Tibial nerve (tissue), 4 donors: ENCODE measurements at regions not wholly inside any gene's neighbourhood (a gene's known extent, or its start where the extent isn't known, plus 50 kb on each side); places are given as distances from the start of the nearest gene placed in this dataset.
A peak's percentile ranks its signal among the peaks of the same experiment; 100 is the strongest.

Source experiments
- DNase-seq, 2 donors: peaks; one replicate each; pipeline ENCODE4 v3.0.0-alpha.2; 2019; ENCODE audit warnings: low spot score in 2 of 2
- H3K27ac ChIP-seq, 4 donors: fragments of 200-600 bp; sonication (generic) in 3 of 4; one replicate each; pipeline ENCODE4 v1.5.1; 2017 to 2019; ENCODE audit warnings: mild to moderate bottlenecking in 1 of 4
- H3K27me3 ChIP-seq, 2 donors: fragments of 200-600 bp; sonication (generic) in 1 of 2; one replicate each; pipeline versions ENCODE4 v1.5.1 to v1.6.0; 2017 to 2019
- H3K36me3 ChIP-seq, 3 donors: fragments of 200-600 bp; sonication (generic); one replicate each; pipeline ENCODE4 v1.5.1; 2018 to 2019
- H3K4me1 ChIP-seq, 4 donors: fragments of 200-600 bp; sonication (generic) in 3 of 4; one replicate each; pipeline ENCODE4 v1.5.1; 2017 to 2019
- H3K4me3 ChIP-seq, 4 donors: fragments of 200-600 bp; sonication (generic) in 3 of 4; one replicate each; pipeline ENCODE4 v1.5.1; 2017 to 2019; ENCODE audit warnings: mild to moderate bottlenecking in 1 of 4, moderate library complexity in 1 of 4
- H3K9me3 ChIP-seq, 4 donors: fragments of 200-600 bp; sonication (generic) in 3 of 4; one replicate each; pipeline ENCODE4 v1.5.1; 2017 to 2019
- EP300 ChIP-seq, 2 donors: sonication (generic); formaldehyde crosslinking; IDR thresholded peaks; one replicate each; pipeline ENCODE4 v1.6.1; 2017; ENCODE audit warnings: antibody characterized with exemption in 2 of 2, mild to moderate bottlenecking in 1 of 2
- POLR2A ChIP-seq, 2 donors: fragments of 450-650 bp; IDR thresholded peaks; one replicate each; pipeline ENCODE4 v1.6.1; 2017; ENCODE audit warnings: antibody characterized with exemption in 2 of 2, mild to moderate bottlenecking in 2 of 2, moderate library complexity in 2 of 2
- WGBS, 2 donors: methylation state at CpG; one replicate each; pipeline ENCODE4 v1.1.5; 2018; 5-methylcytosine and 5-hydroxymethylcytosine counted together
- TF ChIP-seq, protein P1 (sequence below), 5 experiments: fragments of 200-600 bp in 3 of 5; fragments of 450-650 bp in 2 of 5; sonication (generic) in 3 of 5; IDR thresholded peaks; one replicate each; pipeline ENCODE4 v1.5.1; 2016 to 2019; ENCODE audit warnings: antibody characterized with exemption in 5 of 5, mild to moderate bottlenecking in 3 of 5, moderate library complexity in 2 of 5

DNA sequence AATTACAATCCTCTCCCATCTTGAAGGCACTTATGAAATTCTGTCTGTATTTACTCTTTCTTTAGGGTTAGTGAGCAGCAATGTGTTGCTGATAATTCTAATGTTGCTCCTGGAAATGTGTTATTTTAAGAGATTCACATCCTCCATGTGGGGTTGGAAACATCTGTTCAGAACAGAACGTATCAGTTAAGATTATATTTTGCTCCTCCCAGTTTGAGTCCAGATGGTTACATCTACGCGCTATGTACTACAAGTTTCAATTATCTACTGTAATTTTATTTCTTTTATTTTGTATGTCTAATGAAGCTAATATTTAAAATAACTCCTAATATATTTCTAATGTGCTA lies 250.6 kb upstream of the KLF6 start:
- Histone ChIP-seq H3K27me3 (no peaks in the 10 kb centered on the region), H3K9me3 (no peaks in the 10 kb centered on the region), H3K4me3 (no peak overlapping the region), H3K27ac (peak overlapping the region in 2 of 4 donors; percentile 61 to 77), H3K36me3 (no peaks in the 10 kb centered on the region), H3K4me1 (peaks cover 0 to 14% (median 5%) of the 10 kb centered on the region in 4 donors)
- TF ChIP-seq, protein P1, sequence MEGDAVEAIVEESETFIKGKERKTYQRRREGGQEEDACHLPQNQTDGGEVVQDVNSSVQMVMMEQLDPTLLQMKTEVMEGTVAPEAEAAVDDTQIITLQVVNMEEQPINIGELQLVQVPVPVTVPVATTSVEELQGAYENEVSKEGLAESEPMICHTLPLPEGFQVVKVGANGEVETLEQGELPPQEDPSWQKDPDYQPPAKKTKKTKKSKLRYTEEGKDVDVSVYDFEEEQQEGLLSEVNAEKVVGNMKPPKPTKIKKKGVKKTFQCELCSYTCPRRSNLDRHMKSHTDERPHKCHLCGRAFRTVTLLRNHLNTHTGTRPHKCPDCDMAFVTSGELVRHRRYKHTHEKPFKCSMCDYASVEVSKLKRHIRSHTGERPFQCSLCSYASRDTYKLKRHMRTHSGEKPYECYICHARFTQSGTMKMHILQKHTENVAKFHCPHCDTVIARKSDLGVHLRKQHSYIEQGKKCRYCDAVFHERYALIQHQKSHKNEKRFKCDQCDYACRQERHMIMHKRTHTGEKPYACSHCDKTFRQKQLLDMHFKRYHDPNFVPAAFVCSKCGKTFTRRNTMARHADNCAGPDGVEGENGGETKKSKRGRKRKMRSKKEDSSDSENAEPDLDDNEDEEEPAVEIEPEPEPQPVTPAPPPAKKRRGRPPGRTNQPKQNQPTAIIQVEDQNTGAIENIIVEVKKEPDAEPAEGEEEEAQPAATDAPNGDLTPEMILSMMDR (IDR thresholded peaks at IDR 0.05), result no peak
- TF ChIP-seq EP300 (IDR thresholded peaks at IDR 0.05) (no peak), POLR2A (IDR thresholded peaks at IDR 0.05) (no peak)
- DNase-seq, result no peak
- 78 to 88% methylated on average over 3 of the region's 3 CpGs for WGBS, 2 donors

DNA sequence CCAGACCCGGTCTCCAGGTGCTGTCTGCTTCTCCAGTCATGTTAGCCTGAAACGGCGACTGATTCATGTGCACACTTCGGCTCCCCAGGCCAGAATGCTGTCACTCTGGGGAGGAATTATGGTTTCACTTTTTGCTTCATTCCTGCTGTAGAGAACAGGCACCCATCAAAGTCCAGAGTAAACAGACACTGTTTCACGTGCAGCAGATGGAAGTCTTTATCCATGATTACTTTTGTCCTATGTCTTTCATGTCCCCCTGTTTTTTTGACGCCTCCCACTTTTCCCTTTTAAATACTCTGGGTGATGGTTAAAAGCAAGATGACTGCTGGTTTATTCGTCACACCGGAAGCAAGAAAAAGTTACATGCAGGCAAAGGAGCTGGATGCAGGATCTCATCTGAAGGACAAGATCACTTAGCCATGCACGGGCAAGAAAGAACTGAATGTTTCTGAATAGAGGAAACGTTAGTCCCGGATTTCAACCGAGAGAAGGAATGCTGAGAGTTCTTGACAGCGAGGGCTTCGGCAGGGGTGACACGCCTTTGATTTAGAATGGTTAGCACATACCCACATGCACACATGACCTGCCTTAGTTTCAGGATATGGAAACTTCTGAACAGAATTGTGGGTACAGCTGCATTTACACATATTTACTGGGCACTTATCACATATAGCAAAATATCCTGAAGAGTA lies 250.0 kb upstream of the KLF6 start:
- Histone ChIP-seq H3K27me3 (no peaks in the 10 kb centered on the region), H3K4me1 (peaks cover 0 to 14% (median 5%) of the 10 kb centered on the region in 4 donors), H3K27ac (peak overlapping the region in 2 of 4 donors; percentile 61 to 77), H3K9me3 (no peaks in the 10 kb centered on the region), H3K4me3 (peak overlapping the region in 3 of 4 donors; percentile 11 to 35 (median 23)), H3K36me3 (no peaks in the 10 kb centered on the region)
- DNase-seq, result no peak
- TF ChIP-seq EP300 (IDR thresholded peaks at IDR 0.05), result peak in 1 of 2 donors; percentile 42
- TF ChIP-seq, protein P1 (IDR thresholded peaks at IDR 0.05), result no peak
- TF ChIP-seq POLR2A (IDR thresholded peaks at IDR 0.05), result peak in 1 of 2 donors; percentile 11
- WGBS, 2 donors, result 28 to 34% methylated on average over 15 of the region's 15 CpGs

DNA sequence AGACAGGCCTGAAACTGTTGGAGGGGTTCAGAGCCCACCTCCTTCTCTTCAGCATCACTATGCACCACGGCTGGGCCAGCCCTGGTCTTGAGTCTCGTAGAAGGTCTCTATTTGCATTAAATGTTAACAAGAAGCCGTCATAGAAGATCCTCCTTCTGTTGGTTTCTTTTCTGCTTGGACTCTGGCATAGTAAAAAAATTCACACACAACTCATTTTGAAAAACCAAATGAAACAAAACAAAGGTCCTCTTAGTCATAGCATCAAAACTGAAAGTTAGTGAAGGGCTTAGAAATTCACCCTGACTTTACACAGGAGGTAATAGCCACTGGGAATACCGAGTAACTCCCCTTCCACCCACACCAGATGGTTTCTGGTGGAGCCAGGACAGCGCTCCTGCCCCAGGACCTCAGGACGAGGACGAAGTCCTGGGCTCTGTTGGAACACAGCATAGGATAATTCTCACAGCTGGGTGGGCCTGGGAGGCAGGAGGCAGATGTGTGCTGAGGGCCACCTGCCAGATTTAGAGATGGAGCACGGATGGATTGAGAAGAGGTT lies 248.4 kb upstream of the KLF6 start:
- no peak for DNase-seq
- 85 to 88% methylated on average over 8 of the region's 8 CpGs for WGBS, 2 donors
- H3K4me3 ChIP-seq, result no peak overlapping the region
- TF ChIP-seq POLR2A (IDR thresholded peaks at IDR 0.05), result no peak
- TF ChIP-seq, protein P1 (IDR thresholded peaks at IDR 0.05), result no peak
- TF ChIP-seq EP300 (IDR thresholded peaks at IDR 0.05), result no peak
- H3K36me3 ChIP-seq, result no peaks in the 10 kb centered on the region
- H3K27ac ChIP-seq, result no peak overlapping the region
- no peaks in the 10 kb centered on the region for H3K27me3 ChIP-seq
- H3K4me1 ChIP-seq, result peaks cover 0 to 14% (median 5%) of the 10 kb centered on the region in 4 donors
- H3K9me3 ChIP-seq, result no peaks in the 10 kb centered on the region

DNA sequence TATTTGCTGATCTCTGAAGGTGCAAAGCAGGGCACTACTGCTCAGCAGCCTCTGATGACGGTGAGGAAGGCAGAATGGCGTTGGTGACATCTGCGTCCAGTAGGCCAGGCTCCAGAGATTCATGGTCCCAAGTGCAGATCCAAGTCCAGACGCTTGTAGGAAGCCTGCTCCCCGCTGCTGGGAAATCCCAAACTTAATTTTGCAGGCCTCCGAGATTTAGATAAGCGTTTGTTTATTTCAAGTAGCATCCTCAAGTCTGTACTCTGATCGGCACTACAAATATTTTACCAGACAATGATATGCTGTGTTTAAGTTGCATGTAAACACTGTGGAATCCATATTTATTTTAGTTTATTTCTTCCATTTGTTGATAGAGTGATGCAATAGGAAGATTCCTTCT lies 244.9 kb upstream of the KLF6 start:
- 89 to 90% methylated on average over 8 of the region's 8 CpGs for WGBS, 2 donors
- DNase-seq, result no peak
- Histone ChIP-seq H3K9me3 (no peaks in the 10 kb centered on the region), H3K4me3 (no peak overlapping the region), H3K4me1 (peaks cover 0 to 9% (median 3%) of the 10 kb centered on the region in 4 donors), H3K27me3 (no peaks in the 10 kb centered on the region), H3K36me3 (no peaks in the 10 kb centered on the region), H3K27ac (no peak overlapping the region)
- TF ChIP-seq EP300 (IDR thresholded peaks at IDR 0.05), result no peak
- no peak for TF ChIP-seq POLR2A (IDR thresholded peaks at IDR 0.05)
- TF ChIP-seq, protein P1 (IDR thresholded peaks at IDR 0.05), result no peak

DNA sequence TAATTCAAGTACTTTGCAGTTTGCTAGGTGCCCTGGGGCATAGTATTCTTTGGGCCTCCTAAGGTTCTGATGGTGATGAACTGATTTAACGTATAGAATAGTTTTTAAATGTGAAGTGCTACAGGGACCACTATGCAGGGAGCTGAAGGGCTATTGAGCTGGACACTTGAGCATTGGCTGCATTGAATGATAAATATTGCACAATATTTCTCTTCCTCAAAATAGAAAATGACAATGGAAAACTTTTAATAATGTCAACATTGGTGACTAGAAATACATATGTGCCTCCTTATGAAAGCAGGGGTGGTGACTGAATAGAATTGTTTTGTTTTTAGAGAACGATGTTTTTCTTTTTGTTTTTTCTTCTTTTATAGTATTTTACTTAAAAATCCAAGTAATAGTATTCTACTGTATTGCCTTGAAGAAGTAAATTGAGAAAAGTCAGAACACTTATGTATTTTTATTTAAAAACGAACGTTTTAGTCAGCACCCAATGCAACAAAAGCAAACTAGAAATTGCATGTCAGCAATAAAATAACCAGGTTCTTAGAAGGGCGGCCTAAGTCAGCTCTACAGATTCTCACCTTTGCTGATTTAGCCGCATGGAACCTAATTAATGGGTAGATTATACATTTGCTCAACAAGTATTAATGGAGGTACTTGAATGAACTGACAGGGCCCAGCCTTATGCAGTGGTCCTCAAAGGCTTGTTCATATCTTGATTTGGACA lies 244.0 kb upstream of the KLF6 start:
- no peak overlapping the region for H3K4me3 ChIP-seq
- H3K4me1 ChIP-seq, result peaks cover 0 to under 1% (median 0%) of the 10 kb centered on the region in 4 donors
- DNase-seq, result no peak
- 91 to 93% methylated on average over 6 of the region's 6 CpGs for WGBS, 2 donors
- H3K9me3 ChIP-seq, result no peaks in the 10 kb centered on the region
- no peaks in the 10 kb centered on the region for H3K27me3 ChIP-seq
- no peak overlapping the region for H3K27ac ChIP-seq
- TF ChIP-seq, protein P1 (IDR thresholded peaks at IDR 0.05), result no peak
- TF ChIP-seq EP300 (IDR thresholded peaks at IDR 0.05) (no peak), POLR2A (IDR thresholded peaks at IDR 0.05) (no peak)
- H3K36me3 ChIP-seq, result no peaks in the 10 kb centered on the region
